ENCODE measurements at regions not wholly inside any gene's neighbourhood (a gene's known extent, or its start where the extent isn't known, plus 50 kb on each side); places are given as distances from the start of the nearest gene placed in this dataset.
"Not testable (repeated sequence)": the region's sequence is repeated elsewhere in the genome, so short reads cannot be mapped to it uniquely, and the experiment has no call there.

DNA sequence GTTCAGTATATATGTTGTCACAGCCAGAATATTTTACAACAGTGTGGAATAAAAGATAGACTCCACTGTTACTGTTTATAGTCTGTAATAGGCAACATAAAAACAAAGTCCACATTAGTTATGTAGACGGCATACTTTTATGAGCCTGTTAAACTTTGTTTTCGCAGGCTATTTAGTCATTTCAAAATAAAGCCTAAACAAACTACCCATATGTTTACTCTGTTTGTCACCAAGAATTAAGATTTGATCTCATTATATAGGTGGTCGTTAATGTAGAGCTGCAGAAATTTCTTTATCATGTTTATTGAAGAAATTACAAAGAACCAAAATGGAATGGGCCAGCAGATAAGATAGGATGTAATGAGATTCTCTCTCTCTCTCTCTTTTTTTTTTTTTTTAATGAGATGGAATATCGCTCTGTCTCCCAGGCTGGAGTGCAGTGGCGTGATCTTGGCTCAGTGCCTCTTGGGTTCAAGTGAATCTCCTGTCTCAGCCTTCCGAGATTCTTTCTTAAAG is 943.8 kb upstream of the SOX9 start:
- DNase-seq = no peak

GRCh38 chr17:71180801-71181385 is 939.9 kb upstream of the SOX9 start:
- DNase-seq = no peak

GRCh38 chr17:71183066-71183660 is 937.7 kb upstream of the SOX9 start:
- no peak for DNase-seq

GRCh38 chr17:71184716-71185115 is 936.1 kb upstream of the SOX9 start:
- no peak for DNase-seq

GRCh38 chr17:71187145-71187878 is 933.5 kb upstream of the SOX9 start:
- DNase-seq = no peak

GRCh38 chr17:71188811-71189492 is 931.9 kb upstream of the SOX9 start:
- DNase-seq = no peak

DNA sequence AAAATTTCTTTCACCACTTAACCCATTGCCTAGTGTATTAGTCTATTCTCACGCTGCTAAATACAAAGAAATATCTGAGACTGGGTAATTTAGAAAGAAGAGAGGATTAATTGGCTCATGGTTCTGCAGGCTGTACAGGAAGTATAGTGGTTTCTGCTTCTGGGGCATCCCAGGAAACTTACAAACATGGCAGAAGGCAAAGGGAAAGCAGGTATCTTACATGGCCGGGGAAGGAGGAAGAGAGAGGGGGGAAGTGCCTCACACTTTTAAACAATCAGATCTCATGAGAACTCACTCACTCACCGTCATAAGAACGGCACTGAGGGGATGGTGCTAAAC is 931.4 kb upstream of the SOX9 start:
- DNase-seq = no peak

DNA sequence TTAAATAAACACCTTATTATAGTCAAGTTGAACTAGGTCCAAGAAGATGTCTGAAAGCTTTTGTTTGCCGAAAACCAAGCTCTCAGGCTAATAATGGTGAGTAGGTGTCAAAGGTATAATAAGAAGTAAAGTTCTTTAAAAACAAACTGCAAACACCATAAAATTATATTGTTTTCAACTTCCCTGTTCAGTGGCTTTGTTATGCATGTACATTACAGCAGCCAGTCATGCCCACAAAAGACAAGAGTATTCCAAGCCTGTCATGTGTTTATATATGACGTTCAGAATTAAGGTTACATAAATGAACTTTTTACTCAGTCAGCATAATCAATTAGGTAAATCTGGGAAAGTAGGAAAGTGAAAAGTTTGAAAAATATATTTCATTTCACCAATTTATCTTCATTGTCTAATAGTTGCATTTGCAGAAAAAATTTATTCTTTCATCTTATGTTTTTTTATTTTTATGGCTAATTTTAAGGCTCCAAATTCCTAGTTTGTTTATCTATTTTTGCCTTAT is 928.7 kb upstream of the SOX9 start:
- DNase-seq = no peak

DNA sequence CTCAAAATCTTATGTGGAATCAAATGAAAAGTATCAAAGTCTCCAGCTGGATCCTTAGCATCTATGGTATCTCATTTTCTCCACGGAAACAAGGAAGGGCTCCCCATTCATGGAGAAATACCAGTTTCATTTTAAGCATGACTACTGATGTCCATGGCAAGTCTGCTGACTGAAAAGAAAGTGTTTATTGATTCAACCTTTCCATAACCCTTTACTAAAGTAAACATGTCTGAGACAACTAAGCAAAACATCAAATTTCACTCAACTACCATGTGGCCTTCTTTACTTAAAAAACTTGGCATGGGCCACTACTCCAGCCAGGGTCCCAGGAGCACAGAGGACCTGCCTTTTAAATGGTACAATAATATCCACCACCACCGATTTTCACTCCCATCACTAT is 928.0 kb upstream of the SOX9 start:
- DNase-seq = no peak

DNA sequence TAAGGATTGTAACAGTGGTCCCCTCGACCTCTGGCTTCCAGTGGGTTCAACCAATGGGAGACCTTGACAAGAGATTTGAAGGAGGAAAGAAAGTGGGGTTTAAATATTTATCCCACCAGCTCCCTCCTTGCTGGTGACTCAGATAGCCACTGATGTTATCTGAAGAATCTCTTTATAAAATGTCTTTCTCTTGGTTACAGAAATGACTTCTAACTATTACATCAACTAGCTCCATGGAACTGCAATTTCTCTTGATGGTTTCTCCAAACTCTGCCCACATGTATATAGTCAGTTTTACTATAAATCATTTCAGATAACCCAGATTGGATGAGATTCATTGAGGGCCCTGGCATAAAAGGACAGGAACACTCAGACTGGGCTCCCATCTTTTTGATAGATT is 920.2 kb upstream of the SOX9 start:
- no peak for DNase-seq

DNA sequence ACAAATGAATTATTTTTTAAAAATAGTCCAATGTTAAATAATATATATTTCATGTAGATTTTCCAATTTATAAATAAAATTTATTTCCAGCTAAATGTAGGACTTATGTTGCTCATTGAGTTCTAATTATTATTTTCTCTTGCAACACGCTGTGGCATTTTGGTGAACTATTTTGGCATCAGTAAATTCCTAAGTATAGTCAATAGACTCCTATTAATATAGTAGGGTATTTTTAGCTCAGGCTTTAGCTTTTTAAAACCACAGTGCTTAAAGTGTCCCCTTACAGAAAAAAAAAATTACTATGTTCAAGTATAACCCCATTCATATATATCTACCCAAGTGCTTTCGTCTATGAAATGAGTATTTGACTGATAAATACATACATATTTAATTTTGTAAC is 919.2 kb upstream of the SOX9 start:
- DNase-seq = no peak

DNA sequence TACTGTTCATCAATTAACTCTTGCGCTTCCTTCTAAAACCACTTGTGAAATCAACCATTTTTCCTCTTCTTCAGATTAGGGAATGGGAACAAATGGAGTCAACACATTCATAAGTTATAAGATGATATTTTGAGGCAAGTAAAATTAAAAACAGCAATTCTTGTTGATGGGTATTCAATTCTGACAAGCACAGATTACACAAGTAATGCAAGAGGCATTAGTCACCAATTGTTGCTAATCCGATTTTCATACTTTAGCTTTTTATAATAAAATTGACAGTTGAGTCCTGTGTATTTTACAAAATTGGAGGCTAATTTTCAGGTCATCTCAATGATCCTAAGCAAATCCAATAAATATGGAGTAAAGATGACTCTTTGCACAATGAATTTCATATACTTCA is 918.4 kb upstream of the SOX9 start:
- DNase-seq = no peak

DNA sequence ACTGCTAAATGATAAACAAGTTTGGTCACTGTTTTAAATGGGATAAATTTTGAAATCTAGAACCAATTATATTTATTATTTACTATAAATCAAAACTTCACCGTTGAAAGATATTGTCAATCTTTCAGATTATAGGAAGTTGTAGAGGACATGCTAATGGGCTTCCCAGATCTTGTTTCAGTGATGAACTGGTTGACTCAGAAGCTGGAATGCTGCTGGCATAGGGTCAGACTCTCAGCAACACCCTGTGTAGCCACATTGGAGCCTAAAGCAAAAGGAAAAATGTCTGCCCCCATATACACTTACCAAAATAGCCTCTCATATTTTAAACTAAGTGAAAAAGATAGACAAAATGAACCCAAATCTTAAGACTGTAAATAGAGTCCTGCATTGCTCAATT is 916.9 kb upstream of the SOX9 start:
- no peak for DNase-seq

GRCh38 chr17:71205951-71206350 is 914.9 kb upstream of the SOX9 start:
- not testable (repeated sequence) for DNase-seq

DNA sequence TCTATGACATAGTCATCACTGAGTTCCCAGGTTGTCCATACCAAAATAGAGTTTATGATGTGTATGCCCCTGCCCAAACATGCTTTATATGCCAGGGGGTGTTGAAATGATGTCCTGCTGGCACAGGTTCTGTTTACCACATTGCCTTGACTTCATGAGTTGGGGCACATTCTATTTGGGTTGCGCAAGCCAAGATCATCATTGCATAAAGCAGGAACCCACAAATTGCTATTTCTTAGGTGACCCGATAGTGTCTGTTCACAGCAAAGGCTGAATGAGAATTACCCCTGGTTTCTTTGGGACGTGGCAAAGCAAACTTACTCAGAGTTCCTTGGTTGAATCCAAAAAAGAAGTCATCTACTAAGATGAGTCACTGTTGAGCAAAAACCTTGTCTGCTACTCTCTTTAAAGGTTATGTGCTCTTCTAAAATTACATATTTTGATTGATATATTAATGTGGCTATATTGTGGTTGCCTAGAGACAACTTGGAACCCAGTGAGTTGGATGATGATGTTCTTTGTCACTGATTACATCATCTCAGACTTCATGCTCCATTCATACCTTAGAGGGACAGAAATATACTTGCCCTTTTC is 912.6 kb upstream of the SOX9 start:
- DNase-seq = no peak

DNA sequence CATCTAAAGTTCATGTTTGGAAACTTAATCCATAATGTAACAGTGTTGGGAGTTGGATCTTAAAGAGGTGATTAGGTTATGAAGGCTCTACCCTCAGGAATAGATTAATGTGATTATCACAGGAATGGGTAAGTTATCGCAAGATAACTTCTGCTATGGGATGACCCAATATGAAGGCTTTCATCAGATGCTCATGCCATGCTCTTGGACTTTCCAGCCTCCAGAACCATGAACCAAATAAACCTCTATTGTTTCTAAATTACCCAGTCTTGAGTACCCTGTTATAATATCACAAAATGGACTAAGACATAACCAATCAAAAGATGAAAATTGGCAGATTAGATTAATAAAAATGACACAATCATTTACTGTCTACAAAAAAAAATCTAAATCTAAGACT is 906.9 kb upstream of the SOX9 start:
- no peak for DNase-seq

GRCh38 chr17:71217769-71218168 is 903.1 kb upstream of the SOX9 start:
- DNase-seq = no peak

- DNase-seq = no peak
Observed at GRCh38 chr17:71224824-71225575, 895.8 kb upstream of the SOX9 start.

GRCh38 chr17:71227841-71228240 is 893.0 kb upstream of the SOX9 start:
- DNase-seq = no peak

GRCh38 chr17:71229070-71229469 is 891.8 kb upstream of the SOX9 start:
- DNase-seq = no peak

DNA sequence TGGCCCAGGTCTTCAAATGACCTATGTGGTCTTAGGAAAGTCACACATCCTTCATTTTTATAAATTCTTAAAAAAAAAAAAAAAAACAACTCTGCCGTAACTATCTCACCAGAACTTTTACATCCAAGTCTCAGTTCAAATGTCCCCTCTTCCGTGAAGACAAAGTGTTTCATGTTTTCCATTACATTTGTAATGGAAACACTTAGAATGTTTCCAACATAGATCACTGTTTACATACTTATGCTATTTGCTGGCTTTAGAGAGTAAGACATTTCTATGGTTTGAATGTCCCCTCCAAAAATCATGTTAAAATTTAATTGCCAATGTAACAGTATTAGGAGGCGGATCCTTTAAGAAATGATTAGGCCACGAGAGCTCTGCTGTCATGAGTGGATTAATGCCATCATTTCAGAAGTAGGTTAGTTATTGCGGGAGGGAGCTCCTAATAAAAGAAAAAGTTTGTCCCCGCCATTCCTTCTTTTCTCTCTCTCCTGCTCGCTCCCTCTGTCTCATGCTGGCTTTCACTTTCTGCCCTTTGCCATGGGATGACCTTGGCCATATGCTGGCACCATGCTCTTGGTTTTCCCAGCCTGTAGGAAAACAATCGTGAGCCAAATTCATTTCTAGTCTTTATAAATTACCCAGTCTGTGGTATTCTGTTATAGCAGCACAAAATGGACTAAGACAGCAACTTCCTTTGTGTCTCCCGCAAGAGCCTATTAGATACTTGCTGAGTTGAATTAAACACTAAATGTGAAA is 887.8 kb upstream of the SOX9 start:
- DNase-seq = no peak

DNA sequence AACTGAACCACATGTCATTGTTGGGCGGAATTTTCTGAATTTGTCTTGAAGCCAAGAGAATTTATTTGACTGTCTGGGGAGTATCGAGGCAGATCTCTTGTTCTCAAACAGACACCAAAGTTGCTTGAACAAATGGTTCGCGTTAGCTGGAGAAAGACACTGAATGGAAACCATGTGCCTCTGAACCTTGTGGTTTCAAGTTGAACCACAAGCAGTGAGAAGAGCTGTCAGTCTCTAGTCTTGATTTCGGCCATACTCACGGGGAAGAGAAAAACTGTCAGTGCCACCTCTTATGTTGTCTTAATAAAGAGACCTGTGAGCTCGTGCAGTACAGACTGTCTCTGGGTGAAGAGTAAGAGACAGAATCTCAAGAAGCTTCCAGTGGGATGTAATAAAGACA is 886.5 kb upstream of the SOX9 start:
- DNase-seq = no peak

Data from CD4-positive, alpha-beta T cell treated with Interleukin-4 for 4 hours (primary cell).